HCT116 (cell line): ENCODE measurements at regions not wholly inside any gene's neighbourhood (a gene's known extent, or its start where the extent isn't known, plus 50 kb on each side); places are given as distances from the start of the nearest gene placed in this dataset.

ENCODE experiments used
- ATAC-seq: fragments of 200-7000 bp; cut with Tn5 transposase; 2 replicates; pipeline ENCODE4 v1.9.1; 2020; ENCODE audit warnings: mild to moderate bottlenecking, moderate library complexity
- BruUV-seq: library from RNA; stranded (reverse); fragments of 400-500 nt; replicated peaks from 2 replicates; lab custom pipeline; 2021; lab: Mats Ljungman, UMichigan
- CTCF ChIA-PET: fragments of 300-600 bp; sonication (Branson Sonifier 250); formaldehyde crosslinking; loops from one replicate; lab custom pipeline; 2021; ENCODE audit warnings: antibody characterized with exemption; lab: Charles Lee
- POLR2A ChIA-PET: fragments of 300-600, 350-600 bp; sonication (Branson Sonifier 250); formaldehyde crosslinking; loops from one replicate; lab custom pipeline; 2021; ENCODE audit warnings: antibody characterized with exemption; lab: Charles Lee
- RAD21 ChIA-PET, 2 experiments: fragments of 300-600 bp; sonication (Branson Sonifier 250); formaldehyde crosslinking; loops; one replicate each; lab custom pipeline; 2023; ENCODE audit warnings: low total read pairs in 2 of 2; ENCODE audit not compliant: uncharacterized antibody in 2 of 2, unreplicated experiment in 2 of 2, low non-redundant PET in 1 of 2; lab: Charles Lee
- DNase-seq: peaks from one replicate; pipeline ENCODE4 v3.0.0-alpha.2; 2010; ENCODE audit warnings: low read depth, low spot score
- H2AFZ ChIP-seq: fragments of 200-600 bp; shearing (Covaris generic), sonication (generic); 2 replicates; pipeline ENCODE4 v1.6.1; 2017; ENCODE audit warnings: low read depth, mixed run types, mixed read lengths, antibody characterized with exemption, low read length; ENCODE audit not compliant: poor library complexity, severe bottlenecking
- H3K27ac ChIP-seq: 2 replicates; pipeline ENCODE4 v1.5.1; 2012; ENCODE audit warnings: low read depth, low read length
- H3K27me3 ChIP-seq: fragments of 200-600 bp; sonication (generic); 2 replicates; pipeline ENCODE4 v1.6.1; 2016; ENCODE audit warnings: mixed run types, low read length, mixed read lengths; ENCODE audit not compliant: insufficient read depth
- H3K36me3 ChIP-seq, 2 experiments: fragments of 200-500 bp in 1 of 2; fragments of 200-600 bp in 1 of 2; sonication (Bioruptor generic) in 1 of 2; sonication (generic) in 1 of 2; 2 replicates each; pipeline versions ENCODE4 v1.5.1 to v1.6.1; 2014 to 2016; ENCODE audit warnings: low read length in 2 of 2, inconsistent platforms in 1 of 2, mixed read lengths in 1 of 2, mixed run types in 1 of 2; ENCODE audit not compliant: insufficient read depth in 2 of 2, control insufficient read depth in 1 of 2
- H3K4me1 ChIP-seq, 2 experiments: fragments of 200-600 bp in 1 of 2; sonication (generic) in 1 of 2; 2 replicates each; pipeline versions ENCODE4 v1.5.1 to v1.6.1; 2012 to 2017; ENCODE audit warnings: low read length in 2 of 2, inconsistent platforms in 1 of 2, mild to moderate bottlenecking in 1 of 2, mixed read lengths in 1 of 2, mixed run types in 1 of 2, moderate library complexity in 1 of 2; ENCODE audit not compliant: insufficient read depth in 2 of 2, control insufficient read depth in 1 of 2
- H3K4me2 ChIP-seq: fragments of 200-600 bp; sonication (generic); 2 replicates; pipeline ENCODE4 v1.6.1; 2017; ENCODE audit warnings: mixed run types, low read length, mixed read lengths
- H3K4me3 ChIP-seq, 2 experiments: fragments of 200-600 bp in 1 of 2; sonication (generic) in 1 of 2; replicated peaks in 1 of 2; 2 replicates each; pipeline ENCODE4 v1.5.1; 2011 to 2016; ENCODE audit warnings: low read length in 2 of 2, control low read depth in 1 of 2, low read depth in 1 of 2, mild to moderate bottlenecking in 1 of 2, mixed read lengths in 1 of 2, mixed run types in 1 of 2
- H3K79me2 ChIP-seq: fragments of 200-600 bp; sonication (generic); 2 replicates; pipeline ENCODE4 v1.6.1; 2017; ENCODE audit warnings: mild to moderate bottlenecking, mixed run types, low read length, moderate library complexity, mixed read lengths; ENCODE audit not compliant: insufficient read depth
- H3K9ac ChIP-seq: fragments of 200-600 bp; sonication (generic); 2 replicates; pipeline ENCODE4 v1.6.1; 2016; ENCODE audit warnings: low read length, mixed read lengths
- H3K9me2 ChIP-seq: fragments of 200-600 bp; sonication (generic), shearing (Covaris generic); 2 replicates; pipeline ENCODE4 v1.6.1; 2017; ENCODE audit warnings: mixed run types, mild to moderate bottlenecking, moderate library complexity; ENCODE audit not compliant: insufficient read depth
- H3K9me3 ChIP-seq, 2 experiments: fragments of 200-500 bp in 1 of 2; fragments of 200-600 bp in 1 of 2; sonication (Bioruptor generic) in 1 of 2; sonication (generic) in 1 of 2; 2 replicates each; pipeline ENCODE4 v1.6.1; 2014 to 2017; ENCODE audit warnings: low read length in 2 of 2, mixed read lengths in 2 of 2, inconsistent platforms in 1 of 2, low read depth in 1 of 2, mild to moderate bottlenecking in 1 of 2, mixed run types in 1 of 2, moderate library complexity in 1 of 2; ENCODE audit not compliant: control insufficient read depth in 1 of 2, insufficient read depth in 1 of 2
- H4K20me1 ChIP-seq: fragments of 200-600 bp; sonication (generic), shearing (Covaris generic); 2 replicates; pipeline ENCODE4 v1.6.1; 2017; ENCODE audit warnings: mixed run types, mild to moderate bottlenecking, moderate library complexity; ENCODE audit not compliant: insufficient read depth
- ATF3 ChIP-seq: IDR thresholded peaks from 2 replicates; pipeline ENCODE4 v1.6.1; 2012
- CEBPB ChIP-seq: IDR thresholded peaks from 2 replicates; pipeline ENCODE4 v1.6.1; 2012; ENCODE audit warnings: low read depth
- CTCF ChIP-seq, 3 experiments: fragments of 200-600 bp in 1 of 3; sonication (generic) in 1 of 3; IDR thresholded peaks in 2 of 3; conservative IDR thresholded peaks in 1 of 3; 2 replicates each; pipeline ENCODE4 v1.5.1; 2012 to 2017; ENCODE audit warnings: low read depth in 2 of 3, low read length in 2 of 3, antibody characterized with exemption in 1 of 3, borderline replicate concordance in 1 of 3, control low read depth in 1 of 3, mild to moderate bottlenecking in 1 of 3, mixed read lengths in 1 of 3, mixed run types in 1 of 3, moderate library complexity in 1 of 3; ENCODE audit not compliant: insufficient read depth in 1 of 3
- EZH2 ChIP-seq: fragments of 200-600 bp; sonication (generic); IDR thresholded peaks from 2 replicates; pipeline ENCODE4 v1.6.1; 2017; ENCODE audit warnings: antibody characterized with exemption, mixed run types
- EZH2phosphoT487 ChIP-seq: fragments of 200-600 bp; IDR thresholded peaks from 2 replicates; pipeline ENCODE4 v1.6.1; 2018; ENCODE audit warnings: antibody characterized with exemption, borderline replicate concordance
- FOSL1 ChIP-seq: IDR thresholded peaks from 2 replicates; pipeline ENCODE4 v1.6.1; 2012; ENCODE audit warnings: low read depth
- JUND ChIP-seq: IDR thresholded peaks from 2 replicates; pipeline ENCODE4 v1.6.1; 2012
- REST ChIP-seq: IDR thresholded peaks from 2 replicates; pipeline ENCODE4 v1.6.1; 2012; ENCODE audit warnings: low read depth
- SIN3A ChIP-seq: IDR thresholded peaks from 2 replicates; pipeline ENCODE4 v1.6.1; 2012; ENCODE audit warnings: low read depth
- SRF ChIP-seq: IDR thresholded peaks from 2 replicates; pipeline ENCODE4 v1.6.1; 2012; ENCODE audit warnings: low read depth
- TCF7L2 ChIP-seq: IDR thresholded peaks from 2 replicates; pipeline ENCODE4 v1.7.0; 2011; ENCODE audit warnings: borderline replicate concordance, inconsistent platforms; ENCODE audit not compliant: insufficient read depth, insufficient read length; ENCODE audit errors: extremely low read depth
- ZFX ChIP-seq: fragments of 450-650 bp; IDR thresholded peaks from 2 replicates; pipeline ENCODE4 v1.6.1; 2017
- intact Hi-C: fragments of 100-400 bp; cut with micrococcal nuclease; formaldehyde crosslinking; loops from 2 replicates; pipeline ENCODE4 v1.10.0; 2022
- TF ChIP-seq, protein P1 (sequence below): IDR thresholded peaks from 2 replicates; pipeline ENCODE4 v1.6.1; 2012
- TF ChIP-seq, protein P2 (sequence below): IDR thresholded peaks from 2 replicates; pipeline ENCODE4 v1.6.1; 2011; ENCODE audit warnings: mild to moderate bottlenecking, low read length, moderate library complexity; ENCODE audit not compliant: insufficient replicate concordance; ENCODE audit errors: extremely low read depth

GRCh38 chr2:71864085-71864484, 283.6 kb downstream of the CYP26B1 start:
- DNase-seq, result no peak
- ChIA-PET POLR2A (no interaction called here), RAD21 (no interaction called here), CTCF (no interaction called here)
- ATAC-seq, result no peak
- Histone ChIP-seq H3K9me3 (no peaks in the 10 kb centered on the region), H3K4me3 (no peak overlapping the region), H3K9ac (no peak overlapping the region), H3K27ac (no peak overlapping the region), H3K4me2 (no peak overlapping the region), H3K9me2 (no peaks in the 10 kb centered on the region), H3K4me1 (no peaks in the 10 kb centered on the region), H3K27me3 (peaks cover 20% of the 10 kb centered on the region; the same call in 1 of the 2 replicates), H2AFZ (no peak overlapping the region), H4K20me1 (no peaks in the 10 kb centered on the region), H3K79me2 (no peaks in the 10 kb centered on the region), H3K36me3 (no peaks in the 10 kb centered on the region)
- intact Hi-C loops, result no loop called here
- no peak for TF ChIP-seq JUND
- no peak for TF ChIP-seq CEBPB
- TF ChIP-seq, protein P1, sequence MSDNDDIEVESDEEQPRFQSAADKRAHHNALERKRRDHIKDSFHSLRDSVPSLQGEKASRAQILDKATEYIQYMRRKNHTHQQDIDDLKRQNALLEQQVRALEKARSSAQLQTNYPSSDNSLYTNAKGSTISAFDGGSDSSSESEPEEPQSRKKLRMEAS, result no peak
- TF ChIP-seq, protein P2, sequence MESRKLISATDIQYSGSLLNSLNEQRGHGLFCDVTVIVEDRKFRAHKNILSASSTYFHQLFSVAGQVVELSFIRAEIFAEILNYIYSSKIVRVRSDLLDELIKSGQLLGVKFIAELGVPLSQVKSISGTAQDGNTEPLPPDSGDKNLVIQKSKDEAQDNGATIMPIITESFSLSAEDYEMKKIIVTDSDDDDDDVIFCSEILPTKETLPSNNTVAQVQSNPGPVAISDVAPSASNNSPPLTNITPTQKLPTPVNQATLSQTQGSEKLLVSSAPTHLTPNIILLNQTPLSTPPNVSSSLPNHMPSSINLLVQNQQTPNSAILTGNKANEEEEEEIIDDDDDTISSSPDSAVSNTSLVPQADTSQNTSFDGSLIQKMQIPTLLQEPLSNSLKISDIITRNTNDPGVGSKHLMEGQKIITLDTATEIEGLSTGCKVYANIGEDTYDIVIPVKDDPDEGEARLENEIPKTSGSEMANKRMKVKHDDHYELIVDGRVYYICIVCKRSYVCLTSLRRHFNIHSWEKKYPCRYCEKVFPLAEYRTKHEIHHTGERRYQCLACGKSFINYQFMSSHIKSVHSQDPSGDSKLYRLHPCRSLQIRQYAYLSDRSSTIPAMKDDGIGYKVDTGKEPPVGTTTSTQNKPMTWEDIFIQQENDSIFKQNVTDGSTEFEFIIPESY, result no peak
- no peak for TF ChIP-seq EZH2
- no peak for TF ChIP-seq ATF3
- no peak for TF ChIP-seq ZFX
- TF ChIP-seq SRF, result no peak
- BruUV-seq, result no TSS peak

DNA sequence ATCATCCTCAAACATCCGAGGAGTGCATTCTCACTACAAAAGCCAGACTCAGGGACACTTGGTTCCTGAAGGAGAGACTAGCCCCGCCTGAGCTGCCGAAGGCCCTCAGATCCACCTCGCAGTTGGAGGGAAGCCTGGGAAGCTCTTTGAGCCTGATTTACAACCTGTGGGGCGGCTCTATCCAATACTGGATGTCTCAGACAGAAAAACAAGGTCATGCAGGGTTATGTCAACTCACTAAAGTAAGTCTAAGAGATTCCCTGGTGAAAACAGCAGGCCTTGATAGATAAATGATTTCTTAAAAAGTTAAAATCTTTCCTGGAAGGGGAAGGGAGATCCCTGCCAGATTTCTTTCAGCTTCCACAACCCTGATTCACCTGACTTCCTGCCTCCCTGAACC, 284.3 kb downstream of the CYP26B1 start:
- Histone ChIP-seq H3K4me2 (no peak overlapping the region), H3K4me1 (no peaks in the 10 kb centered on the region)
- TF ChIP-seq ZFX, result no peak
- TF ChIP-seq EZH2phosphoT487, result no peak
- TF ChIP-seq FOSL1, result no peak
- no peak for TF ChIP-seq REST
- TF ChIP-seq SIN3A, result no peak
- no peak for TF ChIP-seq TCF7L2
- no peak for TF ChIP-seq JUND
- no peak for TF ChIP-seq CTCF (IDR thresholded peaks at IDR 0.05 in 2 of 3, conservative IDR thresholded peaks at IDR 0.05 in 1 of 3; ENCODE audit: borderline replicate concordance in 1 of 3, insufficient read depth in 1 of 3, low read depth in 2 of 3, low read length in 2 of 3)
- TF ChIP-seq, all 23 proteins: peak for 0
- no peaks in the 10 kb centered on the region for H3K9me2 ChIP-seq
- H3K9me3 ChIP-seq, result no peaks in the 10 kb centered on the region
- H3K79me2 ChIP-seq, result no peaks in the 10 kb centered on the region
- no TSS peak for BruUV-seq
- H2AFZ ChIP-seq, result no peak overlapping the region
- peaks cover 20% of the 10 kb centered on the region; the same call in 1 of the 2 replicates for H3K27me3 ChIP-seq
- ChIA-PET CTCF (no interaction called here), RAD21 (no interaction called here), POLR2A (no interaction called here)
- no peak overlapping the region for H3K9ac ChIP-seq
- DNase-seq (no peak), ATAC-seq (no peak)
- intact Hi-C loops, result no loop called here
- H4K20me1 ChIP-seq, result no peaks in the 10 kb centered on the region
- H3K4me3 ChIP-seq, result no peak overlapping the region
- H3K36me3 ChIP-seq, result no peaks in the 10 kb centered on the region
- H3K27ac ChIP-seq, result no peak overlapping the region
